CD14-positive monocyte (primary cell): ENCODE measurements at regions not wholly inside any gene's neighbourhood (a gene's known extent, or its start where the extent isn't known, plus 50 kb on each side); places are given as distances from the start of the nearest gene placed in this dataset.

Experiments used
- DNase-seq, 3 donors: peaks; one replicate each; pipeline ENCODE4 v3.0.0-alpha.2; 2011 to 2022
- H2AFZ ChIP-seq: 2 replicates; pipeline ENCODE4 v1.6.0; 2012; ENCODE audit warnings: mild to moderate bottlenecking, low read depth, low read length, inconsistent platforms; ENCODE audit not compliant: insufficient read depth, poor library complexity, severe bottlenecking
- H3K27ac ChIP-seq, 2 donors: 1 replicate in 1 of 2; 2 replicates in 1 of 2; pipeline ENCODE4 v1.5.1; 2012 to 2013; ENCODE audit warnings: low read length in 2 of 2, control low read depth in 1 of 2, inconsistent platforms in 1 of 2, low read depth in 1 of 2, mild to moderate bottlenecking in 1 of 2
- H3K27me3 ChIP-seq, 2 donors: one replicate each; pipeline versions ENCODE4 v1.6.0 to v1.6.1; 2011 to 2013; ENCODE audit warnings: low read length in 2 of 2; ENCODE audit not compliant: control insufficient read depth in 2 of 2, insufficient read depth in 2 of 2
- H3K36me3 ChIP-seq, 2 donors: replicated peaks in 1 of 2; 1 replicate in 1 of 2; 2 replicates in 1 of 2; pipeline versions ENCODE4 v1.5.1 to v1.6.1; 2012 to 2013; ENCODE audit warnings: low read length in 2 of 2, control low read depth in 1 of 2, inconsistent platforms in 1 of 2, mild to moderate bottlenecking in 1 of 2; ENCODE audit not compliant: insufficient read depth in 2 of 2, control insufficient read depth in 1 of 2
- H3K4me1 ChIP-seq, 2 donors: 1 replicate in 1 of 2; 2 replicates in 1 of 2; pipeline versions ENCODE4 v1.5.1 to v1.6.1; 2012 to 2013; ENCODE audit warnings: low read length in 2 of 2, control low read depth in 1 of 2, inconsistent platforms in 1 of 2, mild to moderate bottlenecking in 1 of 2, moderate library complexity in 1 of 2; ENCODE audit not compliant: insufficient read depth in 2 of 2, control insufficient read depth in 1 of 2
- H3K4me2 ChIP-seq: replicated peaks from 2 replicates; pipeline ENCODE3; 2012; ENCODE audit warnings: low read length, moderate library complexity, mild to moderate bottlenecking; ENCODE audit not compliant: poor library complexity, severe bottlenecking; ENCODE audit errors: extremely low read depth
- H3K4me3 ChIP-seq, 3 experiments: fragments of 200-600 bp in 1 of 3; sonication (generic) in 1 of 3; replicated peaks in 1 of 3; 1 replicate in 2 of 3; 2 replicates in 1 of 3; pipeline ENCODE4 v1.5.1; 2011 to 2013; ENCODE audit warnings: low read length in 3 of 3, mild to moderate bottlenecking in 3 of 3, control low read depth in 2 of 3, low read depth in 2 of 3, inconsistent platforms in 1 of 3, moderate library complexity in 1 of 3
- H3K79me2 ChIP-seq: 2 replicates; pipeline ENCODE4 v1.6.0; 2012; ENCODE audit warnings: mild to moderate bottlenecking, control low read depth, inconsistent platforms, low read length, moderate library complexity; ENCODE audit not compliant: insufficient read depth
- H3K9ac ChIP-seq: 2 replicates; pipeline ENCODE4 v1.6.0; 2017; ENCODE audit warnings: low read length, mild to moderate bottlenecking; ENCODE audit not compliant: insufficient read depth, poor library complexity, severe bottlenecking
- H3K9me3 ChIP-seq, 2 donors: replicated peaks in 1 of 2; 1 replicate in 1 of 2; 2 replicates in 1 of 2; pipeline versions ENCODE4 v1.5.1 to v1.6.1; 2012 to 2013; ENCODE audit warnings: low read length in 2 of 2, control low read depth in 1 of 2; ENCODE audit not compliant: control insufficient read depth in 1 of 2, insufficient read depth in 1 of 2
- H4K20me1 ChIP-seq: 2 replicates; pipeline ENCODE4 v1.6.0; 2012; ENCODE audit warnings: mild to moderate bottlenecking, low read length, control low read depth, moderate library complexity; ENCODE audit not compliant: insufficient read depth
- H3K27ac Mint-ChIP-seq, 7 donors: one replicate each; pipeline ENCODE4 v1.8.0; 2020; ENCODE audit warnings: mild to moderate bottlenecking in 7 of 7, mixed read lengths in 7 of 7, moderate library complexity in 6 of 7, inconsistent platforms in 2 of 7
- H3K27me3 Mint-ChIP-seq, 3 donors: one replicate each; pipeline ENCODE4 v1.8.0; 2021 to 2022; ENCODE audit warnings: low read depth in 3 of 3, mild to moderate bottlenecking in 3 of 3, mixed read lengths in 3 of 3, moderate library complexity in 3 of 3, inconsistent platforms in 1 of 3
- H3K36me3 Mint-ChIP-seq, 2 donors: one replicate each; pipeline ENCODE4 v1.8.0; 2020; ENCODE audit warnings: mixed read lengths in 2 of 2, inconsistent platforms in 1 of 2, mild to moderate bottlenecking in 1 of 2
- H3K4me1 Mint-ChIP-seq: one replicate; pipeline ENCODE4 v1.8.0; 2020; ENCODE audit warnings: mild to moderate bottlenecking, mixed read lengths
- H3K4me3 Mint-ChIP-seq, 2 donors: one replicate each; pipeline ENCODE4 v1.8.0; 2020; ENCODE audit warnings: mild to moderate bottlenecking in 2 of 2, mixed read lengths in 2 of 2, moderate library complexity in 1 of 2
- H3K9me3 Mint-ChIP-seq, 7 donors: one replicate each; pipeline ENCODE4 v1.8.0; 2020 to 2022; ENCODE audit warnings: mixed read lengths in 7 of 7, mild to moderate bottlenecking in 6 of 7, moderate library complexity in 6 of 7, inconsistent platforms in 2 of 7
- CTCF ChIP-seq: fragments of 200-600 bp; IDR thresholded peaks from one replicate; pipeline ENCODE4 v1.8.0; 2022; ENCODE audit warnings: antibody characterized with exemption, mild to moderate bottlenecking
- WGBS: methylation state at CpG from one replicate; pipeline ENCODE4 v1.1.5; 2013; ENCODE audit warnings: missing lambda C conversion rate; ENCODE audit not compliant: insufficient coverage; 5-methylcytosine and 5-hydroxymethylcytosine counted together
- intact Hi-C, 2 donors: fragments of 100-400 bp; cut with micrococcal nuclease; formaldehyde crosslinking; loops; one replicate each; pipeline versions ENCODE4 v1.15.0 to v1.15.1; 2023

GRCh38 chr5:155200608-155201007 lies 187.1 kb downstream of the KIF4B start:
- Histone ChIP-seq H3K9ac (no peak overlapping the region), H2AFZ (no peak overlapping the region), H3K4me1 (no peaks in the 10 kb centered on the region), H3K4me2 (no peak overlapping the region), H4K20me1 (no peaks in the 10 kb centered on the region), H3K9me3 (peaks cover 12 to 35% of the 10 kb centered on the region in 2 donors), H3K4me3 (no peak overlapping the region), H3K27ac (no peak overlapping the region), H3K79me2 (no peaks in the 10 kb centered on the region), H3K36me3 (no peaks in the 10 kb centered on the region), H3K27me3 (no peaks in the 10 kb centered on the region)
- Mint-ChIP-seq H3K4me1 (no peaks in the 10 kb centered on the region), H3K4me3 (no peak overlapping the region), H3K36me3 (no peaks in the 10 kb centered on the region), H3K27me3 (no peaks in the 10 kb centered on the region), H3K9me3 (peaks cover 12 to 31% (median 19%) of the 10 kb centered on the region in 7 donors), H3K27ac (peak overlapping the region in 1 of 7 donors; percentile 70)
- whole genome bisulfite sequencing, result 96% methylated on average over 3 of the region's 4 CpGs
- intact Hi-C loops, result no loop called here
- TF ChIP-seq CTCF, result no peak
- DNase-seq, result no peak

GRCh38 chr5:155211764-155212163 lies 198.2 kb downstream of the KIF4B start:
- TF ChIP-seq CTCF, result no peak
- peaks cover 0 to 7% (median 0%) of the 10 kb centered on the region in 7 donors for H3K9me3 Mint-ChIP-seq

More at GRCh38 chr5:155211764-155212163, 198.2 kb downstream of the KIF4B start:
- Mint-ChIP-seq H3K4me3 (no peak overlapping the region), H3K4me1 (no peaks in the 10 kb centered on the region), H3K27ac (no peak overlapping the region), H3K27me3 (peaks cover 0 to 3% (median 2%) of the 10 kb centered on the region in 3 donors), H3K36me3 (no peaks in the 10 kb centered on the region)
- DNase-seq, result no peak
- H3K27me3 ChIP-seq, result no peaks in the 10 kb centered on the region
- H3K4me3 ChIP-seq, result no peak overlapping the region
- no peaks in the 10 kb centered on the region for H3K36me3 ChIP-seq
- H3K9me3 ChIP-seq, result no peaks in the 10 kb centered on the region
- H3K27ac ChIP-seq, result no peak overlapping the region
- no peak overlapping the region for H2AFZ ChIP-seq
- no peaks in the 10 kb centered on the region for H3K4me1 ChIP-seq
- H3K9ac ChIP-seq, result no peak overlapping the region
- no CpG with 5 or more reads among the region's 1 CpG for WGBS
- intact Hi-C loops, result no loop called here
- no peak overlapping the region for H3K4me2 ChIP-seq
- no peaks in the 10 kb centered on the region for H4K20me1 ChIP-seq
- no peaks in the 10 kb centered on the region for H3K79me2 ChIP-seq
